Heart left ventricle (tissue), 13 donors: ENCODE measurements at regions not wholly inside any gene's neighbourhood (a gene's known extent, or its start where the extent isn't known, plus 50 kb on each side); places are given as distances from the start of the nearest gene placed in this dataset.

Experiments
- CTCF ChIP-seq, 12 donors: fragments of 200-600 bp; sonication (generic) in 4 of 12; IDR thresholded peaks; one replicate each; pipeline versions ENCODE4 v1.5.0 to v1.8.0; 2018 to 2022; ENCODE audit warnings: antibody characterized with exemption in 12 of 12, mild to moderate bottlenecking in 5 of 12
- POLR2A ChIP-seq, 2 donors: fragments of 450-650 bp; IDR thresholded peaks; one replicate each; pipeline ENCODE4 v1.6.1; 2017; ENCODE audit warnings: antibody characterized with exemption in 2 of 2, mild to moderate bottlenecking in 2 of 2, moderate library complexity in 2 of 2
- donor health status: ischemic (EF 13 %, LVEDD 7.1; RV severe dilation, severe dysfunction).
- donor health status: DM: no; HTN: yes; CAD: no.
- donor health status: DM: no; HTN: no; CAD: no.
- donor health status: ischemic (EF 25% LVEDD 6.9; RV normal size, moderate dysfunction).
- donor health status: ischemic (EF 25% LVEDD 5.7; RV mildly dilated, moderate dysfunction).
- donor health status: ischemic (EF 35%, LVEDD 5.7; RV mildly dilated, moderate dysfunction).
- donor health status: nonischemic (EF 11% LVEDD 7.7; RV severe dilation, severe dysfunction).
- donor health status: DM: yes; HTN: yes; CAD: no.
- donor health status: PGD.
- donor health status: ischemic (EF 29% LVEDD 5.4; RV normal size, mild dysfunction).
- donor health status: nonischemic (EF 23%, LVEDD 6.1; RV moderate dilation, normal function).

- TF ChIP-seq CTCF (IDR thresholded peaks at IDR 0.05) (no peak), POLR2A (IDR thresholded peaks at IDR 0.05) (no peak)
Measured at GRCh38 chr14:44652640-44653039, 145.6 kb upstream of the FSCB start.
